Activated CD4-positive, alpha-beta T cell treated with anti-CD3 and anti-CD28 coated beads for 24 hours (primary cell): ENCODE measurements at regions not wholly inside any gene's neighbourhood (a gene's known extent, or its start where the extent isn't known, plus 50 kb on each side); places are given as distances from the start of the nearest gene placed in this dataset.
"Not testable (repeated sequence)": the region's sequence is repeated elsewhere in the genome, so short reads cannot be mapped to it uniquely, and the experiment has no call there.

Source experiments
- DNase-seq, 2 donors: peaks; one replicate each; pipeline ENCODE4 v3.0.0-alpha.2; 2020; ENCODE audit warnings: low read depth in 2 of 2

GRCh38 chr1:173257805-173258204, 50.7 kb upstream of the TNFSF4 start:
- no peak for DNase-seq

GRCh38 chr1:173258479-173259264, 51.5 kb upstream of the TNFSF4 start:
- DNase-seq = no peak

- DNase-seq = not testable (repeated sequence)
Observed at GRCh38 chr1:173260329-173260728, 53.2 kb upstream of the TNFSF4 start.

- DNase-seq = no peak
Observed at GRCh38 chr1:173266841-173267240, 59.7 kb upstream of the TNFSF4 start.

- DNase-seq = no peak
Observed at GRCh38 chr1:173267453-173267945, 60.4 kb upstream of the TNFSF4 start.

GRCh38 chr1:173268261-173268660, 61.1 kb upstream of the TNFSF4 start:
- no peak for DNase-seq

GRCh38 chr1:173268786-173269277, 61.7 kb upstream of the TNFSF4 start:
- DNase-seq = no peak

- no peak for DNase-seq
Observed at GRCh38 chr1:173269490-173270230, 62.5 kb upstream of the TNFSF4 start.

- DNase-seq = no peak
Observed at GRCh38 chr1:173270243-173270642, 63.1 kb upstream of the TNFSF4 start.

- not testable (repeated sequence) for DNase-seq
Observed at GRCh38 chr1:173271021-173271420, 63.9 kb upstream of the TNFSF4 start.

- no peak for DNase-seq
Observed at GRCh38 chr1:173275496-173275895, 68.4 kb upstream of the TNFSF4 start.

GRCh38 chr1:173276922-173277800, 70.0 kb upstream of the TNFSF4 start:
- no peak for DNase-seq

- DNase-seq = no peak
Observed at GRCh38 chr1:173280899-173281660, 73.9 kb upstream of the TNFSF4 start.

- no peak for DNase-seq
Observed at GRCh38 chr1:173285048-173285447, 77.9 kb upstream of the TNFSF4 start.

GRCh38 chr1:173287785-173288184, 80.7 kb upstream of the TNFSF4 start:
- no peak for DNase-seq

GRCh38 chr1:173293756-173294155, 86.6 kb upstream of the TNFSF4 start:
- DNase-seq = no peak

- no peak for DNase-seq
Observed at GRCh38 chr1:173294843-173295242, 87.7 kb upstream of the TNFSF4 start.

GRCh38 chr1:173295391-173295790, 88.3 kb upstream of the TNFSF4 start:
- DNase-seq = no peak

GRCh38 chr1:173295995-173296394, 88.9 kb upstream of the TNFSF4 start:
- no peak for DNase-seq

- DNase-seq = peak; percentile 9 to 15
Observed at GRCh38 chr1:173297798-173298391, 90.8 kb upstream of the TNFSF4 start.
